OCI-LY1 (cell line): ENCODE measurements at regions not wholly inside any gene's neighbourhood (a gene's known extent, or its start where the extent isn't known, plus 50 kb on each side); places are given as distances from the start of the nearest gene placed in this dataset.

Experiments used
- H2AFZ ChIP-seq: fragments of 200-600 bp; sonication (generic), shearing (Covaris generic); 2 replicates; pipeline ENCODE4 v1.6.0; 2014; ENCODE audit warnings: antibody characterized with exemption, mild to moderate bottlenecking, low read length
- H3F3A ChIP-seq: fragments of 200-600 bp; sonication (generic), shearing (Covaris generic); 2 replicates; pipeline ENCODE4 v1.6.0; 2014; ENCODE audit warnings: mild to moderate bottlenecking, antibody characterized with exemption, low read length, moderate library complexity; ENCODE audit not compliant: insufficient read depth
- H3K27ac ChIP-seq: fragments of 200-600 bp; sonication (generic); 2 replicates; pipeline ENCODE4 v1.5.1; 2014; ENCODE audit warnings: low read length, mixed run types, mild to moderate bottlenecking, low read depth; ENCODE audit not compliant: poor library complexity, severe bottlenecking
- H3K27me3 ChIP-seq: fragments of 200-600 bp; sonication (generic); 2 replicates; pipeline ENCODE4 v1.6.0; 2014; ENCODE audit warnings: antibody characterized with exemption, mild to moderate bottlenecking, low read length, moderate library complexity; ENCODE audit not compliant: insufficient read depth
- H3K36me3 ChIP-seq: fragments of 200-600 bp; sonication (generic); 2 replicates; pipeline ENCODE4 v1.6.1; 2014; ENCODE audit warnings: mild to moderate bottlenecking, antibody characterized with exemption, low read length, moderate library complexity, mixed read lengths; ENCODE audit not compliant: insufficient read depth
- H3K4me1 ChIP-seq: fragments of 200-600 bp; sonication (generic); 2 replicates; pipeline ENCODE4 v1.5.1; 2014; ENCODE audit warnings: mild to moderate bottlenecking, low read length, moderate library complexity; ENCODE audit not compliant: insufficient read depth, severe bottlenecking
- H3K4me2 ChIP-seq: fragments of 200-600 bp; sonication (generic), shearing (Covaris generic); 2 replicates; pipeline ENCODE4 v1.6.1; 2014; ENCODE audit warnings: low read length
- H3K4me3 ChIP-seq: fragments of 200-600 bp; sonication (generic); 2 replicates; pipeline ENCODE4 v1.5.1; 2014; ENCODE audit warnings: low read length, low read depth, mild to moderate bottlenecking, mixed read lengths; ENCODE audit not compliant: poor library complexity, severe bottlenecking
- H3K79me2 ChIP-seq: fragments of 200-600 bp; shearing (Covaris generic); 2 replicates; pipeline ENCODE4 v1.6.1; 2016; ENCODE audit warnings: mixed run types, low read length, mixed read lengths; ENCODE audit not compliant: insufficient read depth
- H3K9ac ChIP-seq: fragments of 200-600 bp; sonication (generic), shearing (Covaris generic); 2 replicates; pipeline ENCODE4 v1.6.1; 2014; ENCODE audit warnings: mild to moderate bottlenecking, low read length, mixed read lengths
- H3K9me2 ChIP-seq: fragments of 200-600 bp; sonication (generic), shearing (Covaris generic); 2 replicates; pipeline ENCODE4 v1.6.1; 2014; ENCODE audit warnings: low read depth, mild to moderate bottlenecking, low read length, mixed read lengths
- H3K9me3 ChIP-seq: fragments of 200-600 bp; shearing (Covaris generic); 2 replicates; pipeline ENCODE4 v1.6.1; 2014; ENCODE audit warnings: low read length, mixed read lengths
- H4K20me1 ChIP-seq: fragments of 200-600 bp; sonication (generic), shearing (Covaris generic); 2 replicates; pipeline ENCODE4 v1.6.0; 2016; ENCODE audit warnings: mild to moderate bottlenecking, low read length; ENCODE audit not compliant: insufficient read depth
- CTCF ChIP-seq: fragments of 200-600 bp; sonication (generic), shearing (Covaris generic); IDR thresholded peaks from 2 replicates; pipeline ENCODE4 v1.5.1; 2017; ENCODE audit warnings: mild to moderate bottlenecking, antibody characterized with exemption, low read length, moderate library complexity, mixed read lengths
- EZH2 ChIP-seq: fragments of 200-600 bp; sonication (generic), shearing (Covaris generic); IDR thresholded peaks from 2 replicates; pipeline ENCODE4 v1.8.0; 2017; ENCODE audit warnings: borderline replicate concordance, mixed run types, mild to moderate bottlenecking, antibody characterized with exemption, low read length, moderate library complexity, mixed read lengths

- Histone ChIP-seq H3K36me3 (no peaks in the 10 kb centered on the region), H3K9ac (no peak overlapping the region), H3K27me3 (no peaks in the 10 kb centered on the region), H3K27ac (no peak overlapping the region), H3K9me3 (no peaks in the 10 kb centered on the region), H3K9me2 (no peaks in the 10 kb centered on the region), H3K4me3 (no peak overlapping the region), H3K79me2 (no peaks in the 10 kb centered on the region), H3F3A (no peaks in the 10 kb centered on the region), H2AFZ (no peak overlapping the region), H3K4me1 (no peaks in the 10 kb centered on the region), H4K20me1 (no peaks in the 10 kb centered on the region), H3K4me2 (no peak overlapping the region)
- TF ChIP-seq CTCF (no peak), EZH2 (no peak)
Measured at GRCh38 chr18:43686709-43687108, 409.4 kb upstream of the SYT4 start.

- no peak overlapping the region for H3K27ac ChIP-seq
- no peak overlapping the region for H3K4me3 ChIP-seq
- no peak for TF ChIP-seq CTCF
- no peak for TF ChIP-seq EZH2
- H3K36me3 ChIP-seq = no peaks in the 10 kb centered on the region
- H3K4me2 ChIP-seq = no peak overlapping the region
- H3K9ac ChIP-seq = no peak overlapping the region
- H3K79me2 ChIP-seq = no peaks in the 10 kb centered on the region
- no peaks in the 10 kb centered on the region for H3K9me2 ChIP-seq
- no peaks in the 10 kb centered on the region for H4K20me1 ChIP-seq
- no peak overlapping the region for H2AFZ ChIP-seq
- H3K27me3 ChIP-seq = no peaks in the 10 kb centered on the region
- no peaks in the 10 kb centered on the region for H3F3A ChIP-seq
- H3K9me3 ChIP-seq = no peaks in the 10 kb centered on the region
- no peaks in the 10 kb centered on the region for H3K4me1 ChIP-seq
Measured at GRCh38 chr18:43692099-43692690, 414.9 kb upstream of the SYT4 start.

- Histone ChIP-seq H4K20me1 (no peaks in the 10 kb centered on the region), H3K27ac (no peak overlapping the region), H3K4me1 (no peaks in the 10 kb centered on the region), H3K9me3 (no peaks in the 10 kb centered on the region), H3K79me2 (no peaks in the 10 kb centered on the region), H3K36me3 (no peaks in the 10 kb centered on the region), H3K4me3 (no peak overlapping the region), H3K27me3 (no peaks in the 10 kb centered on the region), H3K9me2 (no peaks in the 10 kb centered on the region), H3K9ac (no peak overlapping the region), H2AFZ (no peak overlapping the region), H3F3A (no peaks in the 10 kb centered on the region), H3K4me2 (no peak overlapping the region)
- TF ChIP-seq CTCF (no peak), EZH2 (no peak)
Measured at GRCh38 chr18:43702399-43702798, 425.1 kb upstream of the SYT4 start.
